GM18873 (cell line): ENCODE measurements at regions not wholly inside any gene's neighbourhood (a gene's known extent, or its start where the extent isn't known, plus 50 kb on each side); places are given as distances from the start of the nearest gene placed in this dataset.

Experiments
- ATAC-seq: cut with Tn5 transposase; IDR thresholded peaks from one replicate; pipeline ENCODE4 v1.9.1; 2021; ENCODE audit warnings: mild to moderate bottlenecking, moderate library complexity, moderate number of reproducible peaks; ENCODE audit not compliant: unreplicated experiment, low FRiP score

DNA sequence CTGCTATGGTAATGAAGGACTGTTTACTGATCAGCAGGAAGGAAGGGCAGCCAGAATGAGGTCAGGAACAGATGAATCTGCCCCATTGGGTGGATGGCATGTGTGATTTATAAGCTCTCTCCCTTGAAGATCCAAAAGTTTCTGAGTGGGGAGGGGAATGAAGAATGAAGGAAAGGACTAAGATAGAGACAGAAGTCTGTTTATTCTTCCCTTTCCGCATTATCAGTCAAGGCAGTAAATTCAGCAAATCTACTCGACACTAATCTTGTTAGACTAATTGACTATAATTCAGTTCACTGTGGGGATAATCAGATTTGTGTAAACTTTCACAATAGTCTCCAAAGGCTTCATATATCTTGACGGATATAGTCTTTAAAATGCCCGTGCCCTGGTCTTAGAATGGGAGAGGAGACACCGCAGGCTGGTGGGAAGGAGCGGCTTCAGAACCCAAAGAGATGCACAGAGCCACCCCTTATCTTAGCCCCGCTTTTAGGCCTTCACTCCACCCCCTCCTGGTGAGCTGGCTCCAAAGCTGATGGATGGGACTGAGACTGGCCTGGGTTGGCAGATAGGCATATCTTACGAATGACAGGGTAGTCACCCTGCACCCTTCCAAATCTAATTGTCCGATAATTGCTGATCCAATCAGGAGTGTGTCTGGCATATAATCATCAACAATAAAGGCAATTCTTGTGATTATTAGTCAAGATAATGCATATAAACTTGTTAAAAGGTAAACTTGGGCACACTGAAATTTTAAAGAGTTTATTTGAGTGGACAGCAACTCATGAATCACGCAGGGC, 76.0 kb upstream of the PPM1J start:
- ATAC-seq = no peak

DNA sequence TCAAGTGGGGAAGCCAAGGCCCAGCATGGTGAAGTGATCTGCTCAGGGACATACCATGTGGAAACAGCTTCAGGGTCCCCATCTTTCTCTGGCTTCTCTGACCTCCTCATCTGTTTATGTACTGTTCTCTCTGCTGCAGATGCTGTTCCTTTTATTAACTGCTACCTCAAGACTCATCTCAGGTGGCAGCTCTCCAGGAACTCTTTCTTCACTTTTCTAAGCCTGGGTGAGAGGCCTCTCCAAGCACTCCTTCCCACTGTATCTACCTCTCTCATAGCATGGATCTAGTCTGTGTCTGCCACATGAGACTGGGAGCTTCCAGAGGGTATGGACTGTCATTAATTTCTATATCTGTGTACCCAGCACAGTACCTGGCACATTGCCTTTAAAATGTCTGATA, 73.4 kb upstream of the PPM1J start:
- no peak for ATAC-seq

DNA sequence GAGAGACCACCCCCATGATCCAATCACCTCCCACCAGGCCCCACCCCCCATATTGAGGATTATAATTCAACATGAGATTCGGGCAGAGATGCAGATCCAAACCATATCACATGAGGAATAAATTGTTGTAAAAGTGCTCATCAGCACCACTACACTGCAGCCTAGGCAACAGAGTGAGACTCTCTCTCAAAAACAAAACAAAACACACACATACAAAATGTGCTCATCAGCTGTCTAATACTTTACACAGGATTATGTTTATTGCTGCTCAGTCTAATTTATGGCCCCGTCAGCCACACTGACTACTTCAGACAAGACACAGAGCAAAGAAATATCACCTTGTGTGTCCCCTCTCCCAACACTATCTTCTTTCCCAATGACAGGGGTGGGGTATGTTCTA, 72.9 kb upstream of the PPM1J start:
- ATAC-seq = no peak

DNA sequence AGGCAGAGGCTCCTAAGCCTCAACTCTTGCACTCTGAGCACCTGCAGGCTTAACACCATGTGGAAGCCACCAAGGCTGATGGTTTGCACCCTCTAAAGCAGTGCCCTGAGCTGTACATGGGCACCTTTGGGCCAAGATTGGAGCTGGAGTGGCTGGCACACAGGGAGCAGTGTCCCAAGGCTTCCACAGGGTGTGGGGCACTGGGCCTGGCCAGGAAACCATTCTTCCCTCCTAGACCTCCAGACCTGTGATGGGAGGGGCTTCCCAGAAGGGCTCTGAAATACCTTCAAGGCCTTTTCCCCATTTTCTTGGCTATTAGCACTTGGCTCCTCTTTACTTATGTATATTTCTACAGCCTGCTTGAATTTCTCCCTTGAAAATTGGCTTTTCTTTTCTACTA, 67.9 kb upstream of the PPM1J start:
- ATAC-seq = no peak

DNA sequence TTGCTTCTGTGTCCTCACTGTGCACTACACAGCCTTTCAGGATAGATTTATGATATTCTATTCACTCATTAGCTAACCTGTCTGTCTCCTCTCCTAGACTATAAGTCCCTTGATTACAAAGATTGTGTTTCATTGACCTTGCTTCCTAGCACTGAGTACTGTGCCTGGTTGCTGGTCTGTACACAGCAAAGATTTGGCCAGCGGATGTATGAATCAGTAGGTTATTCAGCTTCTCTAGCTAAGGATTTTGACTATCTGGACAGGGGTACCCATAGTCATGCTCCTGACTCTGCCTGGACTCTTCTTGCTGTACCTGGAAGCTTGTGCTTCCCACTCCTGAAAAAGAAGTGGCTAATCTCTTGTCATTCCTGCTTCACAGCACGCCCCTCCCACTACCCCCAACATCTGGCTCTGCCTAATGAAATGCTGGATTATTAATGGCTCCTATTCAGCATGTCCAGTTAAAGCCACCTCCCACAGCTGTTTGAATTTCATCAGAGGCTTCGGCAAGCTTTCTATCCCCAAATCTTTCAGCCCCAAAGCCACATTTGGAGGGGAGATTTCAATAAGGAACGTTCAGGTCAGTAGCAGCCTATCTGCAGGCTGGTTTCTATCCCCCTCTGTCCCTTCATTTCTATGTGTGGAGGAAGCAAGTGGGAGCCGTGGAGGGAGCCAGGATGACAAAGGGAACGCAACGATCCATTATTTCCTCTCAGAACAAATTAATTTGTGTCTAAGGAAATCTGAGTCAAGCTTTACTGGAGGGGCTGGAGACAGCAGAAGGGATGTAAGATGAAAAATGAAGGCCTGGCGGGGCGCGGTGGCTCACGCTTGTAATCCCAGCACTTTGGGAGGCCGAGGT, 64.8 kb upstream of the PPM1J start:
- ATAC-seq = no peak

DNA sequence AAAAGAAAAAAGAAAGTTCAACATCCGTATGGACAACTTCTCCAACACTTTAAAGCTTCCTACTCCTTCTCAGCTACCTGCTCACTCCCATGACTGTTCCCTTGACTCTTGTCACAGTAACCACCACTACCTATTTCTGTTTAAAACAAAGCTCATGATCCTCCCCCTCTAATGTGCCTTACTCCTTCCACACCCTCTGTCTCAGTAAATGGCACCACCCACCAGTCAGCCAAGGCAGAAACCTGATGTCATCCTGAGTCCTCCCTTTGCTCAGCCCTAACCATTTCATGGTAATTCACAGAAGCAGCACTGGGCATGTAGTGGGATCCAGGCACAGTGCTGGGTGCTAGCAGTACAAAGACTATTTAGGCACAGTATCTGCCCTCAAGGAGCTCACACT, 63.0 kb upstream of the PPM1J start:
- ATAC-seq = no peak

DNA sequence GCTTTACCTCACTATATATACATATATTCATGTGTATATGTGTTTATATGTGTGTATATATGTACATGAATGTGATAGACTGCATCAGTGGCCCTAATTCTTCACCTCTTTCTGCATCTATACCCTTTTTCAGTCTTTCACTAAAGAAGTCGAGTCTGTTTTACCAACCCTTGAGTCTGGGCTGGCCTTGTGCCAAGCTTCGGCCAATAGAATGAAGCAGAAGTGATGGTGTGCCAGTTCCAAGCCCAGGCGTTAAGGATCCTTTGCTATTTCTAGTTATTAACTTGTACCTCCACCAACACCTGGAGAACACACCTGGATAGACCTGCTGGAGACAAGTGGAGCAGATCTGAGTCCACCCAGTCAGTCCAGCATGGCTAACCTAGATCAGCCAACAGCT, 61.6 kb upstream of the PPM1J start:
- ATAC-seq = no peak

DNA sequence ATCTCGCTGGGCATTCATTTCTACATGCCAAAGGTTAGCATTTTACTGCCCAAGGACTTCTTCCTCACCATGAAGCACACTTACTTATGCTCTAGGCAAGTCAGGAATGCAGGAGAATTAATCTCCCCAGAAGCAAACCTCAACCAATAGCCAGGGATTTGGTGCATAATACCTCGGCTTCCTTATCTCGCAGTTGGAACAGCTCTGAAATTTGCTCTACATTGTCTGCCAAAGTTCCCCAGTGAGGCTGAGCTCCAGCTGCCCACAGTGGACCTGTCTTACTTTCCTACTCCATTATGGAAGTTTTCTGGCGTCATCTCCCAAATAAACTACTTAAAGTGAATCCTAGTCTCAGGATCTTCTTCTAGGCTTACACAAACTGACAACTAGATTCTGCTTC, 57.6 kb upstream of the PPM1J start:
- no peak for ATAC-seq

DNA sequence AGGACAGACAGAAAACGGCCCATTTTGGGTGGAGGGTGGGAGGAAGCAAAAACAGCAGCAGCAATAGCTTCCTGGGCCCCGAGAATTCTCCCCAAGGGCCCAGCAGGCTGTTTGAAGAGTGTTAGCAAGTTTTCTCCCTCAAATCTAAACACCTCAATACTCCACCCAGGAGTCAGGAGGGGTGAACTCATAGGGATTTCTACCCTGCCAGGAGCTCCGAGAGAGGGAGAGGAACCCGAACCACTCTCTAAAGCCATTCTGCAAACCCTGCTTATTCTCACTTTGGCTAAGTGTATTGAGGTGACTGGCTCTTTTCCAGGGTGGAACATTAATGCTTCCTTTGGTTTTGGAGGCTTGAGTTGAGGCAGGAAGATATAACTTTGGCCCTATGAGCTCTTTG, 55.6 kb upstream of the PPM1J start:
- ATAC-seq = no peak

DNA sequence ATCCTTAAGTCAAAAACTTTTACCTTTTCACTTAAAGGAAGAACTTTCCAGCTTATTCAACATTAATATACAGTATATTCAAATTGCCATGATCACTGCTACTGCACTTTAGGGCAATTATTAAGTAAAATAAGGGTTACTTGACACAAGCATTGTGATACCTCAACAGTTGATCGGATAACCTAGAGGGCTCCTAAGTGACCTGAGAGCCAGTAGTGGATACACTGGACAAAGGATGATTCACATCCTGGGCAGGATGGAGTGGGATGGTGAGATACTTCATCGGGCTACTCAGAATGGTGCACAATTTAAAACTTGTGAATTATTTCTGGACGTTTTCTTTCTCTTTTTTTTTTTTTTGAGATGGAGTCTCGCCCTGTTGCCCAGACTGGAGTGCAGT, 54.5 kb upstream of the PPM1J start:
- no peak for ATAC-seq

DNA sequence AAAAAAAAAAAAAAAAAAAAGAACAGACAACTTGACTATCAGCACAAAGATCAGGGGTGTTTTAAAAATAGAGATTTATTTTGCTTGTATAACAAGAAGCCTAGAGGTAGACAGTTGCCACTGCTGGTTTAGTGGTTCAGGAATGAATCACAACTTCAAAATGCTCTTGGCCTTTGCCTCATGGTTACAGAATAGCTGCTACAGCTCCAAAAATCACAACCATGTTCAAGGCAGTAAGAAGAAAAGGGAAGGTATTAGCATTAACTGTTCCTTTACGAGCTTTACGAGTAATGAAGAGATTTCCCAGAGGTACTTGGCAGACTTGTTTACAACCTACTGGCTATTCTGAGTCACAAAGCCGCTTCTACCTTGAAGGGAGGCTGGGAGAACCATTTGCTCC, 52.5 kb upstream of the PPM1J start:
- no peak for ATAC-seq
